Thyroid gland (tissue), 4 donors: ENCODE measurements at regions not wholly inside any gene's neighbourhood (a gene's known extent, or its start where the extent isn't known, plus 50 kb on each side); places are given as distances from the start of the nearest gene placed in this dataset.

Experiments used
- DNase-seq, 2 donors: peaks; one replicate each; pipeline ENCODE4 v3.0.0-alpha.2; 2019
- H3K27ac ChIP-seq, 3 donors: fragments of 200-600 bp; sonication (generic); 1 replicate in 2 of 3; 2 replicates in 1 of 3; pipeline ENCODE4 v1.5.1; 2016 to 2019; ENCODE audit warnings: mild to moderate bottlenecking in 1 of 3, moderate library complexity in 1 of 3
- H3K27me3 ChIP-seq: fragments of 200-600 bp; sonication (generic); one replicate; pipeline ENCODE4 v1.5.1; 2019
- H3K36me3 ChIP-seq, 2 donors: fragments of 200-600 bp; sonication (generic); one replicate each; pipeline ENCODE4 v1.5.1; 2016 to 2019
- H3K4me1 ChIP-seq, 2 donors: fragments of 200-600 bp; sonication (generic); one replicate each; pipeline ENCODE4 v1.5.1; 2017 to 2019
- H3K4me3 ChIP-seq, 3 donors: fragments of 200-600 bp; sonication (generic); replicated peaks in 1 of 3; 1 replicate in 2 of 3; 2 replicates in 1 of 3; pipeline ENCODE4 v1.5.1; 2016; ENCODE audit warnings: mild to moderate bottlenecking in 1 of 3
- H3K9me3 ChIP-seq: fragments of 200-600 bp; sonication (generic); one replicate; pipeline ENCODE4 v1.5.1; 2017
- CTCF ChIP-seq, 6 experiments: fragments of 200-600 bp in 3 of 6; fragments of 450-650 bp in 3 of 6; sonication (generic) in 3 of 6; IDR thresholded peaks; one replicate each; pipeline ENCODE4 v1.5.1; 2016 to 2019; ENCODE audit warnings: antibody characterized with exemption in 6 of 6, mild to moderate bottlenecking in 2 of 6, inconsistent platforms in 1 of 6, moderate library complexity in 1 of 6
- POLR2A ChIP-seq, 2 donors: fragments of 450-650 bp; IDR thresholded peaks; one replicate each; pipeline ENCODE4 v1.6.1; 2017; ENCODE audit warnings: antibody characterized with exemption in 2 of 2, mild to moderate bottlenecking in 2 of 2, moderate library complexity in 1 of 2
- WGBS, 2 donors: methylation state at CpG; one replicate each; pipeline ENCODE4 v1.1.5; 2017; 5-methylcytosine and 5-hydroxymethylcytosine counted together
- intact Hi-C: fragments of 100-400 bp; cut with DNase I; formaldehyde crosslinking; loops from one replicate; pipeline ENCODE4 v1.15.1; 2023

GRCh38 chr9:14439555-14439954 lies 125.6 kb upstream of the NFIB start:
- Histone ChIP-seq H3K4me1 (peaks cover 0 to 7% of the 10 kb centered on the region in 2 donors), H3K9me3 (no peaks in the 10 kb centered on the region), H3K4me3 (no peak overlapping the region), H3K27me3 (no peaks in the 10 kb centered on the region), H3K27ac (no peak overlapping the region), H3K36me3 (no peaks in the 10 kb centered on the region)
- intact Hi-C loops: loop anchor here (10.0 kb wide), 1 partner anchor 1015 kb away; no protein-coding TSS in a partner anchor
- TF ChIP-seq POLR2A (IDR thresholded peaks at IDR 0.05): no peak
- no peak for TF ChIP-seq CTCF (IDR thresholded peaks at IDR 0.05)
- WGBS, 2 donors: 93 to 96% methylated on average over 6 of the region's 6 CpGs
- no peak for DNase-seq

- Histone ChIP-seq H3K4me3 (no peak overlapping the region), H3K36me3 (no peaks in the 10 kb centered on the region), H3K27me3 (no peaks in the 10 kb centered on the region), H3K9me3 (no peaks in the 10 kb centered on the region), H3K27ac (no peak overlapping the region), H3K4me1 (peaks cover 0 to 12% of the 10 kb centered on the region in 2 donors)
- no peak for TF ChIP-seq POLR2A (IDR thresholded peaks at IDR 0.05)
- no peak for TF ChIP-seq CTCF (IDR thresholded peaks at IDR 0.05)
- intact Hi-C loops: loop anchor here (10.0 kb wide), 1 partner anchor 1014 kb away; no protein-coding TSS in a partner anchor
- no peak for DNase-seq
- WGBS, 2 donors: 83 to 90% methylated on average over 16 to 17 of the region's 17 CpGs
Measured at GRCh38 chr9:14438232-14439021, 124.5 kb upstream of the NFIB start.

- intact Hi-C loops: loop anchor here (10.0 kb wide), 1 partner anchor 1013 kb away; no protein-coding TSS in a partner anchor
Measured at GRCh38 chr9:14437354-14438231, 123.7 kb upstream of the NFIB start.

GRCh38 chr9:14435871-14436270 lies 121.9 kb upstream of the NFIB start:
- Histone ChIP-seq H3K9me3 (no peaks in the 10 kb centered on the region), H3K27me3 (no peaks in the 10 kb centered on the region), H3K36me3 (no peaks in the 10 kb centered on the region), H3K4me3 (no peak overlapping the region), H3K4me1 (peaks cover 0 to 19% of the 10 kb centered on the region in 2 donors), H3K27ac (no peak overlapping the region)
- intact Hi-C loops: loop anchor here (10.0 kb wide), 1 partner anchor 1011 kb away; no protein-coding TSS in a partner anchor
- DNase-seq: no peak
- WGBS, 2 donors: 94 to 98% methylated on average over 2 of the region's 2 CpGs
- TF ChIP-seq POLR2A (IDR thresholded peaks at IDR 0.05) (no peak), CTCF (IDR thresholded peaks at IDR 0.05) (no peak)

More at GRCh38 chr9:14437354-14438231, 123.7 kb upstream of the NFIB start:
- H3K36me3 ChIP-seq: no peaks in the 10 kb centered on the region
- peak; percentile 15 to 18 for DNase-seq
- H3K27ac ChIP-seq: no peak overlapping the region
- peaks cover 0 to 19% of the 10 kb centered on the region in 2 donors for H3K4me1 ChIP-seq
- no peak overlapping the region for H3K4me3 ChIP-seq
- no peaks in the 10 kb centered on the region for H3K9me3 ChIP-seq
- TF ChIP-seq CTCF (IDR thresholded peaks at IDR 0.05) (no peak), POLR2A (IDR thresholded peaks at IDR 0.05) (no peak)
- 33 to 36% methylated on average over 15 of the region's 15 CpGs for WGBS, 2 donors
- no peaks in the 10 kb centered on the region for H3K27me3 ChIP-seq
